ENCODE measurements at regions not wholly inside any gene's neighbourhood (a gene's known extent, or its start where the extent isn't known, plus 50 kb on each side); places are given as distances from the start of the nearest gene placed in this dataset.

GRCh38 chr2:235314371-235314930 lies 179.4 kb upstream of the AGAP1 start:
- DNase-seq, result no peak

- no peak for DNase-seq
These were observed 174.7 kb upstream of the AGAP1 start for GRCh38 chr2:235319095-235319494.

- DNase-seq, result no peak
These were observed 173.5 kb upstream of the AGAP1 start for GRCh38 chr2:235320326-235320725.

GRCh38 chr2:235324324-235324723 lies 169.5 kb upstream of the AGAP1 start:
- no peak for DNase-seq

- DNase-seq, result no peak
These were observed 168.7 kb upstream of the AGAP1 start for GRCh38 chr2:235325151-235325550.

- DNase-seq, result no peak
These were observed 164.9 kb upstream of the AGAP1 start for GRCh38 chr2:235328991-235329390.

- no peak for DNase-seq
These were observed 162.9 kb upstream of the AGAP1 start for GRCh38 chr2:235330775-235331451.

- no peak for DNase-seq
These were observed 161.5 kb upstream of the AGAP1 start for GRCh38 chr2:235332240-235332890.

GRCh38 chr2:235333076-235333475 lies 160.8 kb upstream of the AGAP1 start:
- no peak for DNase-seq

GRCh38 chr2:235334179-235334578 lies 159.7 kb upstream of the AGAP1 start:
- no peak for DNase-seq

- DNase-seq, result no peak
These were observed 150.6 kb upstream of the AGAP1 start for GRCh38 chr2:235343156-235343774.

GRCh38 chr2:235343869-235344268 lies 150.0 kb upstream of the AGAP1 start:
- no peak for DNase-seq

GRCh38 chr2:235345745-235346144 lies 148.1 kb upstream of the AGAP1 start:
- no peak for DNase-seq

- DNase-seq, result peak; percentile 8
These were observed 146.2 kb upstream of the AGAP1 start for GRCh38 chr2:235347691-235348090.

- DNase-seq, result no peak
These were observed 145.5 kb upstream of the AGAP1 start for GRCh38 chr2:235348329-235348728.

GRCh38 chr2:235350234-235350633 lies 143.6 kb upstream of the AGAP1 start:
- DNase-seq, result no peak

- no peak for DNase-seq
These were observed 141.3 kb upstream of the AGAP1 start for GRCh38 chr2:235352541-235352940.

GRCh38 chr2:235357881-235358280 lies 136.0 kb upstream of the AGAP1 start:
- DNase-seq, result no peak

- DNase-seq, result no peak
These were observed 134.8 kb upstream of the AGAP1 start for GRCh38 chr2:235358981-235359471.

GRCh38 chr2:235360446-235360845 lies 133.4 kb upstream of the AGAP1 start:
- no peak for DNase-seq

GRCh38 chr2:235365743-235366142 lies 128.1 kb upstream of the AGAP1 start:
- no peak for DNase-seq

- no peak for DNase-seq
These were observed 127.5 kb upstream of the AGAP1 start for GRCh38 chr2:235366390-235366789.

- no peak for DNase-seq
These were observed 127.0 kb upstream of the AGAP1 start for GRCh38 chr2:235366807-235367206.

- no peak for DNase-seq
These were observed 122.8 kb upstream of the AGAP1 start for GRCh38 chr2:235371018-235371417.
